ENCODE measurements at regions not wholly inside any gene's neighbourhood (a gene's known extent, or its start where the extent isn't known, plus 50 kb on each side); places are given as distances from the start of the nearest gene placed in this dataset.

DNA sequence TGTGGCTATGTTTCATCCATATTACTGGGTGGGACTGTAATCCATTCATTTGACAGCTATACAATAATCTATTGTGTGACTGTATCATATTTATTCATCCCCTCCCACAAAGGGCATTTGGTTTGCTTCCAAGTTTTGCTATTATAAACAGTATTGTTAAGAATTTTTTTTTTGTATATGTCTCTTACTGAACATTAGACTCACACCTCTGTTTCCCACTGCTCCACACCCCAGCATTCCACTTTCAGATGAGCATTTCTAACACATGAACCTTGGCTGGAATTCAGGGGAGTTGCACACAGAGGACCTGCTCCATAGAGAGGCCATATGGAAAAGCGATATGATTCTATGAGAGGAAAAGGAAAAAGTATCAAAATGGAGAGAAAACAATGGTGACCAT, 81.6 kb upstream of the DKK2 start:
- no peak for TF ChIP-seq EZH2phosphoT487 (IDR thresholded peaks at IDR 0.05; ENCODE audit: borderline replicate concordance, low read length)
- TF ChIP-seq, protein P1, sequence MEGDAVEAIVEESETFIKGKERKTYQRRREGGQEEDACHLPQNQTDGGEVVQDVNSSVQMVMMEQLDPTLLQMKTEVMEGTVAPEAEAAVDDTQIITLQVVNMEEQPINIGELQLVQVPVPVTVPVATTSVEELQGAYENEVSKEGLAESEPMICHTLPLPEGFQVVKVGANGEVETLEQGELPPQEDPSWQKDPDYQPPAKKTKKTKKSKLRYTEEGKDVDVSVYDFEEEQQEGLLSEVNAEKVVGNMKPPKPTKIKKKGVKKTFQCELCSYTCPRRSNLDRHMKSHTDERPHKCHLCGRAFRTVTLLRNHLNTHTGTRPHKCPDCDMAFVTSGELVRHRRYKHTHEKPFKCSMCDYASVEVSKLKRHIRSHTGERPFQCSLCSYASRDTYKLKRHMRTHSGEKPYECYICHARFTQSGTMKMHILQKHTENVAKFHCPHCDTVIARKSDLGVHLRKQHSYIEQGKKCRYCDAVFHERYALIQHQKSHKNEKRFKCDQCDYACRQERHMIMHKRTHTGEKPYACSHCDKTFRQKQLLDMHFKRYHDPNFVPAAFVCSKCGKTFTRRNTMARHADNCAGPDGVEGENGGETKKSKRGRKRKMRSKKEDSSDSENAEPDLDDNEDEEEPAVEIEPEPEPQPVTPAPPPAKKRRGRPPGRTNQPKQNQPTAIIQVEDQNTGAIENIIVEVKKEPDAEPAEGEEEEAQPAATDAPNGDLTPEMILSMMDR (IDR thresholded peaks at IDR 0.05; ENCODE audit: low read depth, low read length, poor library complexity, severe bottlenecking) = no peak
- Histone ChIP-seq H3K4me2 (ENCODE audit: low read length) (no peak overlapping the region), H3K9me2 (replicated peaks; ENCODE audit: control insufficient read depth, low read length) (no peaks in the 10 kb centered on the region), H3K79me2 (ENCODE audit: control insufficient read depth, low read length) (no peaks in the 10 kb centered on the region), H3K4me1 (ENCODE audit: control insufficient read depth, low read length) (no peaks in the 10 kb centered on the region), H3K9me3 (ENCODE audit: control insufficient read depth, insufficient read depth, low read length) (no peaks in the 10 kb centered on the region), H3K27ac (ENCODE audit: low read depth, low read length) (no peak overlapping the region), H3K4me3 (ENCODE audit: low read length) (no peak overlapping the region), H4K20me1 (ENCODE audit: control insufficient read depth, insufficient read depth, low read depth, low read length) (no peaks in the 10 kb centered on the region), H3F3A (ENCODE audit: control insufficient read depth, insufficient read depth) (no peaks in the 10 kb centered on the region), H3K36me3 (ENCODE audit: control insufficient read depth, low read length) (no peaks in the 10 kb centered on the region), H3K27me3 (ENCODE audit: control insufficient read depth, low read length) (no peaks in the 10 kb centered on the region)

GRCh38 chr4:107115185-107115847, 79.2 kb upstream of the DKK2 start:
- Histone ChIP-seq H3K4me2 (ENCODE audit: low read length) (no peak overlapping the region), H3K27ac (ENCODE audit: low read depth, low read length) (no peak overlapping the region), H4K20me1 (ENCODE audit: control insufficient read depth, insufficient read depth, low read depth, low read length) (no peaks in the 10 kb centered on the region), H3F3A (ENCODE audit: control insufficient read depth, insufficient read depth) (no peaks in the 10 kb centered on the region), H3K9me3 (ENCODE audit: control insufficient read depth, insufficient read depth, low read length) (no peaks in the 10 kb centered on the region), H3K4me3 (ENCODE audit: low read length) (no peak overlapping the region), H3K27me3 (ENCODE audit: control insufficient read depth, low read length) (no peaks in the 10 kb centered on the region), H3K79me2 (ENCODE audit: control insufficient read depth, low read length) (no peaks in the 10 kb centered on the region), H3K9me2 (replicated peaks; ENCODE audit: control insufficient read depth, low read length) (no peaks in the 10 kb centered on the region), H3K4me1 (ENCODE audit: control insufficient read depth, low read length) (no peaks in the 10 kb centered on the region), H3K36me3 (ENCODE audit: control insufficient read depth, low read length) (no peaks in the 10 kb centered on the region)
- TF ChIP-seq, protein P1 (IDR thresholded peaks at IDR 0.05; ENCODE audit: low read depth, low read length, poor library complexity, severe bottlenecking) = no peak
- no peak for TF ChIP-seq EZH2phosphoT487 (IDR thresholded peaks at IDR 0.05; ENCODE audit: borderline replicate concordance, low read length)

DNA sequence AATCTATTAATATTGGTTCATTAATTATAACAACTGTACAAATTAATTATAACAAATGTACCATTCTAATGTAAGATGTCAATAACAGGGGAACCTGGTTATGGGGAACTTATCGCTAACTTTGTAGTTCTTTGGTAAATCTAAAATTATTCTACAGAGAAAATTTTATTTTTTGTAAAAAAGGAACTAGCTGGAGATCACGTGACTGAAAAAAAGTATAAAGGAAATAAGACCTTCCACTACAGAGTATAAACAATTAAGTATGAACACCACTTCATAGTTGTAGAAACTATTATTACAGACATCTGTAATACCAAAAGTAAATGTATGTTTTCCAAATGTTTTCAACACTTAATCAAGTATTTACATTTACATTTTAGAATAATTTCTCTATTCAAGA, 77.9 kb upstream of the DKK2 start:
- Histone ChIP-seq H4K20me1 (ENCODE audit: control insufficient read depth, insufficient read depth, low read depth, low read length) (no peaks in the 10 kb centered on the region), H3F3A (ENCODE audit: control insufficient read depth, insufficient read depth) (no peaks in the 10 kb centered on the region), H3K9me3 (ENCODE audit: control insufficient read depth, insufficient read depth, low read length) (no peaks in the 10 kb centered on the region), H3K79me2 (ENCODE audit: control insufficient read depth, low read length) (no peaks in the 10 kb centered on the region), H3K36me3 (ENCODE audit: control insufficient read depth, low read length) (no peaks in the 10 kb centered on the region), H3K4me1 (ENCODE audit: control insufficient read depth, low read length) (no peaks in the 10 kb centered on the region), H3K27ac (ENCODE audit: low read depth, low read length) (no peak overlapping the region), H3K27me3 (ENCODE audit: control insufficient read depth, low read length) (no peaks in the 10 kb centered on the region), H3K9me2 (replicated peaks; ENCODE audit: control insufficient read depth, low read length) (no peaks in the 10 kb centered on the region), H3K4me3 (ENCODE audit: low read length) (no peak overlapping the region), H3K4me2 (ENCODE audit: low read length) (no peak overlapping the region)
- TF ChIP-seq, protein P1 (IDR thresholded peaks at IDR 0.05; ENCODE audit: low read depth, low read length, poor library complexity, severe bottlenecking) = no peak
- TF ChIP-seq EZH2phosphoT487 (IDR thresholded peaks at IDR 0.05; ENCODE audit: borderline replicate concordance, low read length) = no peak

Measured in DOHH2 (cell line).